ENCODE measurements at regions not wholly inside any gene's neighbourhood (a gene's known extent, or its start where the extent isn't known, plus 50 kb on each side); places are given as distances from the start of the nearest gene placed in this dataset.

- Mint-ChIP-seq H3K36me3 (ENCODE audit: insufficient read depth in 1 of 3, low read depth in 3 of 3) (no peaks in the 10 kb centered on the region), H3K4me1 (peaks cover 34 to 36% of the 10 kb centered on the region in 2 experiments), H3K4me3 (no peak overlapping the region), H3K27me3 (ENCODE audit: low read depth) (no peaks in the 10 kb centered on the region), H3K27ac (no peak overlapping the region), H3K9me3 (no peaks in the 10 kb centered on the region)
- Histone ChIP-seq H3K4ac (ENCODE audit: low read depth, low read length) (no peak overlapping the region), H3K56ac (ENCODE audit: insufficient read length, low read depth, low read length) (no peak overlapping the region), H2BK5ac (ENCODE audit: insufficient read length, low read length) (no peak overlapping the region), H3K23me2 (ENCODE audit: insufficient read length, low read depth, low read length, poor library complexity, severe bottlenecking) (no peaks in the 10 kb centered on the region), H4K91ac (ENCODE audit: insufficient read length, low read depth, low read length) (no peak overlapping the region), H3T11ph (ENCODE audit: low read length) (no peak overlapping the region), H3K18ac (ENCODE audit: insufficient read length, low read depth, low read length) (no peak overlapping the region), H2BK120ac (ENCODE audit: low read depth, low read length, poor library complexity, severe bottlenecking) (no peak overlapping the region), H3K4me2 (ENCODE audit: insufficient read depth, insufficient read length, low read length) (no peak overlapping the region), H3K4me1 (ENCODE audit: insufficient read depth, low read length) (no peaks in the 10 kb centered on the region), H4K20me1 (ENCODE audit: control insufficient read depth, insufficient read depth, insufficient read length) (no peaks in the 10 kb centered on the region), H4K5ac (ENCODE audit: insufficient read length, low read depth, low read length) (no peak overlapping the region), H2AK5ac (ENCODE audit: insufficient read length, low read length) (no peak overlapping the region), H3K23ac (ENCODE audit: insufficient read length, low read depth, low read length) (no peak overlapping the region), H3K14ac (ENCODE audit: insufficient read depth, low read length) (no peak overlapping the region), H3K79me2 (ENCODE audit: insufficient read depth, low read length) (no peaks in the 10 kb centered on the region), H4K8ac (replicated peaks; ENCODE audit: insufficient read length, low read depth, low read length) (no peak overlapping the region), H3K27me3 (ENCODE audit: insufficient read depth, low read length) (no peaks in the 10 kb centered on the region), H2BK15ac (ENCODE audit: low read depth, low read length) (no peak overlapping the region), H3K9ac (ENCODE audit: extremely low read depth, insufficient read length, low read length) (no peak overlapping the region), H3K79me1 (ENCODE audit: insufficient read depth, low read depth, low read length, poor library complexity, severe bottlenecking) (no peaks in the 10 kb centered on the region), H3K27ac (ENCODE audit: insufficient read length, low read depth, low read length) (no peak overlapping the region), H2BK20ac (ENCODE audit: low read depth, low read length, poor library complexity, severe bottlenecking) (no peak overlapping the region), H2BK12ac (ENCODE audit: insufficient read length, low read depth, low read length) (no peak overlapping the region), H2AFZ (ENCODE audit: low read length) (no peak overlapping the region), H3K9me3 (ENCODE audit: control insufficient read depth, low read depth, low read length) (no peaks in the 10 kb centered on the region)
- DNase-seq, result no peak
- TF ChIP-seq CTCF (conservative IDR thresholded peaks at IDR 0.05), result no peak
These were observed 429.8 kb upstream of the PDZRN3 start for GRCh38 chr3:74054566-74054965.

Measured in H9 (cell line).